ENCODE measurements at regions not wholly inside any gene's neighbourhood (a gene's known extent, or its start where the extent isn't known, plus 50 kb on each side); places are given as distances from the start of the nearest gene placed in this dataset.

DNA sequence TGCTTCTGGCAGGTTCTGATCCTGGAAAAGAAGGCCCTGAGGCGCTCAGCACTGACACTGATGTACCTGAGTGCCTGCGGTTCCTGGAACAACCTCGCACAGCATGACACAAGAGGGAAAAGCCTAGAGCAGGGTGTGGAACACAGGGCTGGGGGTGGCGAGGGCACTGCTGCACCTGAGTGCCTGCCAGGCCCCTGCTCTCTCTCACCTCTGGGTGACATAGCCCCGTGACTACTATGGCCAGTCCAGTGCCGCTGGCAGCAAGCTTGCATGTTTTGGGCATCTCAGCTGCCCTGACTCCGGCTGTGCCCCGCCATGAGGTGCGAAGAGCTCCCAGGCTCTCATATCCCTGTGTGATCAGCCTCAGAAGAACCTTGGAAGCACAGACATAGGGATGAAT, 825.2 kb upstream of the SALL3 start:
- DNase-seq = no peak

DNA sequence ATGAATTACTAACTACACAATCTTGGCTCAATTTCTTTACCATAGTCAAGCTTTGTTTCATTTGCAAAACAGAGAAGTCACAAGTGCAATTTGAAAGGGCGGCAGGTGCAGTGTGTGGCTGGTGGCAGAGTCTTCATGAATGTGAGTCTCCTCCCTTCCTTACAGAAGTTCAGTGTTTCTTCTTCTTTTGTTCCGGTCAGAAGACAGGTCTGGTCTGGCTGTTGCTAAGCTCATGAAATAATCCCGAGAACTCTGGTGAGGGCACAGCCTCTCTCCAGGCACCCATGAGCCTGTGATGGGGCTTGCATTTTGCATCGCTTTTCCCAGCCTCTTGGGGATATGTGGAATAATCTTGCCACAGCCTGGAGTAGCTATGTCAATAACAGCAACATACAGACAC, 824.8 kb upstream of the SALL3 start:
- no peak for DNase-seq

DNA sequence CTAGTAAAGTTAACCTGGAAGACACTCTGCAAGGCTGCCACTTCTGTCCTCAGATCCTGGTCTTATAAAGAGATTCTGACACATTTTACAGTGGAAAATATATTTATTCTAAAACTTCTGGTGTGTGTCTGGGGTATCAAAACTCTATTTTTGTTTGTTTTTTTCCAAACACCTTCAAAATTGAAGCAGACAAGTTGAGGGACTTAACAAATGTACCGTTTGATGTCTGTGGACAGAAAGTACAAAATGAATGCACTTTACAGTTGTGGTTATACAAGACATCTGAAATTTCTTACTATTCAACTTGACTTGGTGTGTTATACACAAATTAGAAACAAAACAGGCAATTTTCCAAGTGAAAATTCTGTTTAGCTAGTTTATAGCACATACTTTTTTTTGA, 823.2 kb upstream of the SALL3 start:
- DNase-seq = no peak

DNA sequence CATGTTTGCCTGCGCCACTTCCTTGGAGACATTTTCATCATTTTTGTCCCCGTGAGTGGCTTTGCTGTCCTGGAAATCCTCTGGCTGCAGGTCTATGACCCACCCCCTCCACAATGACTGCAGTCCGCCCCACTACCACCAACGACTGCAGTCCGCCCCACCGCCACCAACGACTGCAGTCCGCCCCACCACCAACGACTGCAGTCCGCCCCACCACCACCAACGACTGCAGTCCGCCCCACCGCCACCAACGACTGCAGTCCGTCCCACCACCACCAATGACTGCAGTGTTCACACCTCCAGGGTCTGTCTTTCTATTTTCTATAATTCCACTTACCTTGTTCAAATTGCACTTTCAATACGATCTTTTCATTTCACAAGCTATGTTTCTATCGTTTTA, 820.7 kb upstream of the SALL3 start:
- no peak for DNase-seq

DNA sequence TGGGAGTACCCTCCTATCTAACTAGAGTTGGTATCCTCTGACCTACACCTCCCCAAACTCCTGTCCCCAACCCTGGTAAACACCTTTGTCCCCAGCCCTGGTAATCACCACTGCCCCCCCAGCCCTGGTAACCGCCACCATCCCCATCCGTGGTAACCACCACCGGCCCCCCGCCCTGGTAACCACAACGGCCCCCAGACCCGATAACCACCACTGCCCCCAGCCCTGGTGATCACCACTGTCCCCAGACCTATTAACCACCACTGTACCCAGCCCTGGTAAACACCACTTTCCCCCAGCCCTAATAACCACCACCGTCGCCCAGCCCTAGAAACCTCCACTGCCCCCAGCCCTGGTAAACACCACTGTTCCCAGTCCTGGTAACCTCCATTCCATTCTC, 820.2 kb upstream of the SALL3 start:
- no peak for DNase-seq

DNA sequence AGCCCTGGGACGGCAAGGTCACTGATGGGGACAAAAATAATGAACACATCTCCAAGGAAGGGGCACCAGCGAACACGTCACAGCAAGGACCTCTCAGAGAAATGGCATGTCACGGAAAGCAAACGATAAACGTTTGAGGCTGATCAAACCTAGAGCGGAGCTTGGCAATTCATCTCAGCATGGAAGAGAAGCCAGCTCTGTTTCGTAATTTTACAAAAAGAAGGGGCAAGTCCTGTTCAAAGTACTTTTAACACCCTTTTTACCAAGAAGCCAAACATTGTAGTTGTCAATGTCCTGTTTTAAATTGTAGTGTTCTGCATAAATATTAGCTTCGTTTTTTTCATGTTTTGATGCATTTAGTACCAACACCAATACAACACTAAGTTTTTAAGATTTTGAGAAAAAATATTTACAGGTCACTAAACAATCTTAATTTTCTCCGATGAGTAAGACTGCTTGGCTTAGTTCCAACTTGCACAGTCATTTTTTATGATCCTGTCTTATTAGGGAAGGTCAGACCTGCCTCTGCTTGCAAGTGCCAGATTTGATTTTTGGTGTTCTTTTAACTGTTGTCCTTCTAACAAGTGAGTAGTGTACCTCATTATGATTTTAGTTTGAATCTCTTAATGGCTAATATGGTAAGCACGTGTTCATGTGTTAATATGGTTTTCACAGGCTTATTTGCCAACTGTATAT, 818.5 kb upstream of the SALL3 start:
- DNase-seq = no peak

DNA sequence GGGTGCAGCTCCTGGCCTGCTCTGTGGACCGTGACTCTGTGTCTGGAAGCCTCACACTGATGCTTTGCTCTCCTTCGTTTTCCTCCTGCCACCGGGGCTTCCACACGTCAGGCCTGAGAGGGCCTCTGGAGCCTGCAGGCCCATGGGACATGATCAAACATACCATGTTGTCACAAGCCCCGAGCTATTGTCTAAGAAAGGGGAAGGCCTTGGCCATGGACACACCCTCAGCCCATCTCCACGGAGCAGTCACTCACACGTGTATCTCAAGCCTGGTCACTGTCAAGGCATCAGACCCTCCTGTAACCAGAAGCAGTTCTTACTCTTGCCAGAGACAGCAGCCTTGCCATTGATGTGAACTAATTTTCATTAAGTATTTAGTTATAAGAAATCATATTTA, 814.1 kb upstream of the SALL3 start:
- DNase-seq = no peak

DNA sequence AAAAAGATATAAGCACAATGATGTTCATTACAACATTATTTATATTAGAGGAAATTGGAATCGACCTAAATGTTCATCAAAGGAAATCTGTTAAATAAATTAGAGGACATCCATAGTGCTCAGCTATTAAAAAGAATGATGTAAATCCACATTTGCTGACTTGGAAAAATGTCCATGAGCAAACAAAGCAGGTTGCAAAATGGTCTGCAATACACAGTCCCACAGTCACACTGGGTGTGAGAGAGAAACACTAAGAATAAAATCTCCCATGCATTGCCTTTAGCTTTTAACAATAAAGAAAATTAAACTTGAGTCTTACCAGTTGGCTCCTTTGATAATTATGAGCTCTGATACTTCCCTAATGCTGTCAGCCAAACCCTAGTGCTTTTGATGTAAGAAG, 811.1 kb upstream of the SALL3 start:
- no peak for DNase-seq

DNA sequence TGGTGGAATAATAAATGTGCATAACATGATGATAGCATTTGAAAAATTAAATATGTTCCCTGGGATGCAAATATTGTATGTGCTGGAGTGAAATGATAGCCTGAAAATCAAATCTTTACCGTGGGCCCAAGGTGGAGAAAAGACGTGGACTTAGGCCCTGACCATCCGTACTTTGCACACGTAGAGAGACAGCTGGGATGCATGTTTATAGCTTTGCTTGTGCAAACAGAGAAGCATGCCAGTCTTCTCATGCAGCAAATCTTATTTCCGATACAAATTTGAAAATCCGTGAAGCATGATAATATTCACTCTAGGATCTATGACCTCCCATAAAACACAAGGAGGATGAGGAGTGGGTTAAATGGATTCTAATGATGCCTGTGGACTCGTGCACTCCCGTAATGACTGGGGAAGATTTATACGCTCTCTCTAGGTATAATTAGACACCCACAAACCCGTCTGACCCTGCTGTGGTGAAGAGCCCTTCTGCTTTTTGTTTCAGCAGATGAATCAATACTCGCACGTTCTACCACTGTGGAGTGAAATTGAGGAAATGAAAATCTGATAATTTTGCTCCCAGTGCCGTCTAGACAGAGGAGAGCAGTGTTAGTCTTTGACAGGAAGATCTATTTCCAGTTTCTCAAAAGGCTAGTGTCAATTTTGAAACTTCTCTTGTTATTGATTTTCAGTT, 810.3 kb upstream of the SALL3 start:
- DNase-seq = no peak

DNA sequence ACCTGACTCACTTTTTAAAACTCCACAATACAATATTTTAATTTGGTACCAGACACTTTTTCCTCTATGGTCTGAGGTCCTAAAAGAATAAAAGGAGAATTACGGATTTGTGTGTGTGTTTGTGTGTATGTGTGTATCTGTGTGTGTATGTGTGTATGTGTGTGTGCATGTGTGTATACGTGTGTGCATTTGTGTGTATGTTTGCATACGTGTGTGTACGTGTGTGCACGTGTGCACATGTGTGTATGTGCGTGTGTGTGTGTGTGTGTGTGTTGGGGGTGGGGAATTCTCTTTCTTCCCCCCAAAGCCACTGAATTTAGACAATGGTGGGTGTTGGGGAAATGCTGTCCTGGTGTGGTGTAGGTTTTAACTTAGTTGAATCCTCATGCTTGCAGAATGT, 807.7 kb upstream of the SALL3 start:
- no peak for DNase-seq

DNA sequence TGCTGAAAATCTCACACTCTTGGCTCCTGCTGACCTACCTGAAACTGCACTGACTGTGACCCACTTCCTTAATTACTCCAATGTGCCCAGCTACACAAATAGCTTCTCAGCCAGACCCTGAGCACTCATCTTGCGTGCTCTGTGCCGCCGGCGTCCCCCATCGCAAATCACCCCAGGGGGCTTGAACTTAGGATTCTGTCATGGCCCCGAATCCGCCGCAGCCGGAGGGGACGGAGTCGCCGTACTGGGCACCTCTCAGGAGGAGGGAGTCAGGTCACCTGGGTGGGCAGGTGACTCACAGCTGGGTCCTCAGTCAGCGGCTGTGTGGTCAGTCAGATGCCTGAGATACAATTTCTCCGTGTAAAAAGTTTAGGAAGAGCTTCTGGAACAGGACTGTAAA, 804.9 kb upstream of the SALL3 start:
- no peak for DNase-seq

DNA sequence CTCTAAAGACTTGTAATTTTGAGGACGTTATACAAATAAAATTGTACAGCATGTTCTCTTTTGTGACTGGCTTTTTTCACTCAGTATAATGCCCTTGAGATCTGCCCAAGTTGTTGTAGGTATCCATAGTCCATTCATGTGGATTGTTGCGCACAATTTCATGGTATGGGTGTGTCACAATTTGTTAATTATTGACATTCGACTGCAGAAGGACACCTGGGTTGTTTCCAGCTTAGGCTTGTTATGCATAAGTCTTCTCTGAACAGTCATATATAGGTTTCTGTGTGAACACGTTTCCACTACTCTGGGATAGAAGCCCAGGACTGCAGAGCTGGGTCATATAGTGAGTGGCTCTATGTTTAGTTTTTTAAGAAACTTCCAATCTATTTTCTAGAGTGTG, 800.8 kb upstream of the SALL3 start:
- no peak for DNase-seq

DNA sequence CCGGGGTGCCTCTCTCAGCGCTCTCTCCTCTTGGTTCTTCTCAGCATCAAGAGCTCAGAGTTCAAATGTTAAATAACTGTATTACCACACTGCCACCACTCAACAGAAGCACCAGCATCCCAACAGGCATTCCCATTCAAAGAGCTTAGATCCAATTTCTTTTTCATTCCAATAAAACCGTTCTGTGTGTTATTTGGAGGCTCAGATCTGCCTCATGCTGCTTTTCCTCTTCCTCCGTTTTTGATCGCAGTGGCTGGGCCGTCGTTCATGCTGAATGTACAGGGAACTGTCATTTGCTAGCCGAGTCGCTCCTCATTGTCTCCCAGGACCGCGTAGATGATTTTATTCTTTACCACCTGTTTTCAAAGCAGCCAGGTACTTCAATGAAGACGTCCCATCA, 798.9 kb upstream of the SALL3 start:
- DNase-seq = no peak

DNA sequence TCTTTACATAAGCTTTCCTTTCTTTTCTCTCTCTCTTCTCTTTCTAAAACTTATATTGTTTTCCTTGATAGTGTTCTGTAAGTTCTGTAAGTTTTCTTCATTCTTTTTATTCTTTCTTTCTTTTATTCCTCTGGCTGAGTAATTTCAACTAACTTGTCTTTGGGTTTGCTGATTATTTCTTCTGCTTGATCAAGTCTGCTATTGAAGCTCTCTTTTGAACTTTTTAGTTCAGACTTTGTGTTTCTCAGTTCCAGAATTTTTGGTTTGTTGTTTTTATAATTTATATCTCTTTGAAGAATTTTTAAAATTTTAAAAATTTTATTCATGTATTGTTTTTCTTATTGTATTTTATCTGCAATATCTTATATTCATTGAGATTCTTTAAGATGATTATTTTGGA, 795.8 kb upstream of the SALL3 start:
- no peak for DNase-seq

DNA sequence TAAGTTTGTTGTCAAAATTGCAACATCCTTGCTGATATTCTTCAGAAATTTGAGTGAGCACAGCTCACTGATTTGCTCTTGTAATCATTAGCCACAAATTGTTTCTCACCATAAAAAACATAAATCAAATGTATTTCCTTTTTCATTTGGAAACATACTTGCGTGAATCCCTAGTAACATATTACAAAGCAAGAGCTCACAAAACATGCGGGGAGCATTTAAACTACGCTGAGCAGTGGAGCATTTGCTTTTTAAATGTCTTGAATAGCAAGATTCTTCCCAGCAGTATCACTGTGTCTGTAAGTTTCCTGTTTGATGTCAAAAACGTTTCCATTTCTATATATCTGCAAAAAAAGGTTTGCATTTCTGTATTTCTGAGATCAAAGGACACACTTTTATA, 788.3 kb upstream of the SALL3 start:
- DNase-seq = no peak

DNA sequence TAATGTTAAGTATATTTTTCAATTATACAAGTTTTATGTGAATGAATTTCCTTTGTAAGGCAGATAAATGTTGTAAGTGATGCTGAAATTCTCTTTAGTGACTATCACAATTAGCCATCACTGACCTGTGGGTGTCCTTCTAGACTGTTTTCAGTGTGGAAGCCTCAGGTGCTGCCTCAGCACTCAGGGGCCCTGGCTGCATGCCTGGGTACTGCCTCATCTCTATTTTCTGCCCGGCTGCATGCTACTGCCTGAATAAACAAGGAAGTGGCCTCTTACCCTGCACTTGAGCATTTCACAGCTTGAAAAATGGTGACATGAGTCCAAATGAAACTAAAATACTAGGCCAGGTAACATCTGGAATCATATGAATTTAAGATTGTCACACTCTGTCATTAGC, 787.6 kb upstream of the SALL3 start:
- no peak for DNase-seq

DNA sequence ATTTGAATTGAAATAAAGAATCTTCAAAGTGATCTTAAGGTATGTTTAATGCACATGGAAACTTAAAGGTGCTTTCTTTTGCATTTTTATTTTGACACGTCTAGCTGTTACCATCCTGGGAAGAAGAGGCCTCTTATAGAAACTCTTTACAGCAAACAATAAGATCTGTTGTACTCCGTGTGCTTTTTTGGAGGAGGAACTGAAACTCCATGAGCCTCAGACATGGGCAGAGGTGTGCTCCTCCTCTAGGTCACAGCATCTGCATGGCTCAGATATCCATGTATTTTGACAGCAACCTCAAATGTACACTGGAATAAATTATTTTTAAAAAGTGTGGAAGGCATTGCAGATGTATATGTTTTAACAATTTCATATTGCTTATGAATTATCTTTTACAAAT, 783.3 kb upstream of the SALL3 start:
- DNase-seq = no peak

DNA sequence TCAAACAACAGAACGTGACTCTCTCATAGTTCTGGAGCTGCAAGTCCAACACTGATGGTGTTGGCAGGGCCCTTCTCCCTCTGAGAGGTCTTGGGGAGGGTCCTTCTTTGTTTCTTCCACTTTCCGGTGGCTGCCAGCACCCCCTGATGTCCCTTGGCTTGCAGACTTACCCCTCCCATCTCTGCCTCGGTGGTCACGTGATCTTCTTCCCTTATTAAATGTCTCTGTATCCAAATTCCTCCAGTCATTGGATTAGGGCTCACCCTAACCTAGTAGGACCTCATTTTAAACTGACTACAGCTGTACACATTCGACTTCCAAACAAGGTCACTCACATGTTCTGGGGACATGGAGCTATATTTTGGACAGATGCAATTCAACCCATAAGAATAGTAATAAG, 780.6 kb upstream of the SALL3 start:
- DNase-seq = no peak

DNA sequence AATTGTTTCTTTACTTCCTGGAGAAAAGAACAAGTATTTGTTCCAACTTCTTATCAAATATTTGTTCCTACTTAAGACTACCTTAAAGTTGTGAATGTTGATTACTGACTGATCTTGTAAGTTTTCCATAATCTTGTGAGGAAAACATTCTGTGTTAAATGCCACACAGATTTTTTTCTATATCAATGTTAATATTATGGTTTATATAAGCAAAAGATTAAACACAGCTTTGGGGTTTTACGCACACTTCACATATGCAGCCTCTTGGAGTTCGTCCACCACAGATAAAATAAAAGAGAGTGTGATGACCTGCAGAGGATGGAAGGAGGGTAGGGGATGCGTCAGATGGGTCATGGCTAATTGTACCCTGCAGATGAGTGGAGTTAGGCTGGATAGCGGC, 780.0 kb upstream of the SALL3 start:
- DNase-seq = no peak

DNA sequence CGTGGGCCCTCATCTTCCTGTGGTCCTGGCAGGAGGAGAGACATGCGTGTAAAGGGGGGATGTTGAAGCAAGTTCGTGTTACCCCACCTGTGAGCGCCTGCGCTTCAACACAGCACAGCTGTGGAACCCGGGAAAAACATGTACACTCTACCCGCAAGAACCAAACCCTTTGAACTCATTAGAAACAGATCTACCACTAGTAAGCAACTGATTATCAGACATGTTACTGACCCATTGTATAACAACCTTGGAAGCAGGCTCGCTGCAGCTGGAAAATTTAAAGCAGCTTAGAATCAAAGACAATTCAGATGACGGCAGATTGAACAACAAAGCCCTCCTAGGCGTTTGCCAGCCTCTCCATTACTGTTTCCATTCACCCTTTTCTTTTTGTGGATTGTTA, 771.7 kb upstream of the SALL3 start:
- DNase-seq = no peak

DNA sequence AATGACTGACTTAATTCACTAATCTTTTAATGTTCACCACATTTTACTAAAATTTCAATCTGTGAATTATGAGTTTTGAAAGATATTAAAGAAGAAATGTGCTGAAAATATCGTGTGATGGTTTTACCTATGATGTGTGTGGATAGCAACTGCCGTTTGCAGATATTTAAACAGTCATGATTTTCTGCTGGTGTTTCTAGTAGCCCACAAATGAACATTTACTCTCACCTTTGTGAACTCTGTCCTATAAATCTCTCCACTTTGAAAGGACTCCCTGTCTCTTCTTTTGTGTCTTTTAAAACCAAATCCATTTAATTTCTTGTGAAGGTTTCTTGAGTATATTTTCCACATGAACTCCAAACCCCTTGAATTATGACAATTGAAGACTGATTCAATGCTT, 771.2 kb upstream of the SALL3 start:
- DNase-seq = no peak

DNA sequence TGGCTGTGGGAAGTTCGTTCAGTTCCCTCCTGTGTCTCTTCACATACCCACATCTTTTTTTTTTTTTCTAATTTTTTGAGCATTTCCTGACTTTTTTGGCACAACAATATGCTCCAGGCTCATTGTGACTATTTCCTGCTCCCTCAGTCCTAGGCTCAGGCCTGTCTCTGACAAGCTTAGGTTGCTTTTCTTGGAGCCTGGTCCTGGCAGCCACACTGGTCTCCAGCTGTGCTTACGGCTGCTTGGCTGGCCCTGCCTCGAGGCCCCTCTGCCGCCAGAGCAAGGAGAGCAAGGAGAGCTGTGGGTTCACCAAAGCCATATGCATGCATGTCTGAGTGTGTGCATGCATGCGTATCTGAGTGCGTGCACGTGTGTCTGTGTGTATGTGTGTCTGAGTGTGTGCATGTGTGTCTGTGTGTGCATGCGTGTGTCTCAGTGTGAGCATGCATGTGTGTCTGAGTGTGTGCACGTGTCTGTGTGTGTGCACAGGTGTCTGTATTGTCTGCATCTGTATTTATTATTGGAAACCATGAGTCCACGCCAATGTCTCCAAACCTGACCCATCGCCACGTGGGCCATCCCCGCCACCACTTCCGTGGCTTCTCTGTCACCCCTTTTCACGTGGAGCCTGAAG, 766.1 kb upstream of the SALL3 start:
- no peak for DNase-seq

DNA sequence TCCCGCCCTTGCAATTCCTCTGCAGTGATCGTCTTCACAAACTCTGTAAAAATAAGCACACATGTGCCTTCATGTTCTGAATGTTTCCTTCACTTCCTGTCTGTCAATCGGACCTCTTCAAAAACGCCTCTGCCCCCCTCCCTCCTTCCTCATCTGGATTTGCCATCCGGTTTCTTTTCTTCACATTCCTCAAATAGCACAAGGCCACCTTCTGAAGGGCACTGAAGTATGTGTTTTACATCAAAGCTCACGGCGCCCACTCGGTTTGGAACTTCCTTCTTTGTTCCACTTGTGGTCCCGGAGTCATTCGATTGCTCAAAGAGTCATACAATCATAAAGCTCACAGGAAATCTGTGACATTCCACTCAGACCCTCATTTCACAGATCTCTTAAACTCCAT, 758.1 kb upstream of the SALL3 start:
- no peak for DNase-seq

DNA sequence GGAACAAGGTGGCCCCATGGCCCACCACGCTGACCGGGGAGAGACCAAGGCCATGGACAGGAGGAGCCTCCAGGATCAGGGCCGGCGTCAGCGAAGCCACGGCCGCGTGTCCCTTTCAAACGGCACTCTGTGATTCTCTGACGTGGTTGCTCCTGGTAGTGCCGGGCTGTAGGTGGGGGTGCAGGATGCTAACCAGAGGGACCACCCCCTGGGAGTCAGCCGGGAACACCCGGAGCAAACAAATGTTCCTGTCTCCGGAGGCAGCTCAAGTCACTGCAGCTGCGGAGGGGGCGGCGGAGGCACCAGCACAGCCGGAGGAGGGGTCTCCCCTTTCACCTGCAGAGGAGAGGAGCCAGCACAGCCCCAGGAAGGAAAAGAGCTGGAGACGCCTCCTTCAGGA, 750.6 kb upstream of the SALL3 start:
- DNase-seq = no peak

All from skin of body (tissue), 1 donor.